RPMI7951 (cell line): ENCODE measurements at regions not wholly inside any gene's neighbourhood (a gene's known extent, or its start where the extent isn't known, plus 50 kb on each side); places are given as distances from the start of the nearest gene placed in this dataset.

Experiments
- DNase-seq: peaks from one replicate; pipeline ENCODE4 v3.0.0-alpha.2; 2012; ENCODE audit warnings: low read depth

DNA sequence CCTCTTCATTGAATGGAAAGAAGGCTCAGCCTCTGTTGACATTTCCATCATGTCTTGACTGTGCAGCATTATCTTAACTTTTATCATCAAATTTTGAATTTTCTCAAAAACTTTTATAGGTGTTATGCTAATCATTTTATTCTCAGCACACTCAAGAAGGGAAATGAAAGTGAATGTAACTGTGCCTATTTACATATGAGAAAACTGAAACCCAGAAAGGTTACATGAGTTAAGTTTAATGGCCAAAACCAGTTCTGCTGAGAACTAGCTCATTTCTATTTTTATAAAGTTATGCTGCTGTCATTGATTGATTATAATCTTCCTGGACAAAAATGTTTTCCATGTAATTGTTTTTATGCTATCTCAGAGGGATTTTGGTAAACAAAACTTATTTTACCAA lies 618.8 kb upstream of the NRXN1 start:
- no peak for DNase-seq

DNA sequence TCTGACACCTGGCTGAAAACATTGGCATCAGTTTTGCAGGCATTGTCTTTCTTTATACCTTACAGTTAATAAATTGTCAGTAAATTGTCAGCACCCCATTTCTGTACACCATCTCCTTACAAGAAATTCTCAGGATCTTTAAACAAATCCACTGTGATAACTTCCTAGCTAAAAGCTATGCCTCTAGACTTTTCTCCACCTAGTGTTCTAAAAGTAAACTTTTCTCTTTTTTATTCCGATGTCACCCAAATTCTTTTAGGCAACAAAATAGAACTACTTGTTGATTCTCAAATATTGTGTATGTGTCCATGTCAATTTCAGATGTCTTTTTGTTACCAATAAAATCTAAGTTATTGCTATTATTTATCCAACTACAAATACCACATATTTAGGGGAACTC lies 617.4 kb upstream of the NRXN1 start:
- no peak for DNase-seq

DNA sequence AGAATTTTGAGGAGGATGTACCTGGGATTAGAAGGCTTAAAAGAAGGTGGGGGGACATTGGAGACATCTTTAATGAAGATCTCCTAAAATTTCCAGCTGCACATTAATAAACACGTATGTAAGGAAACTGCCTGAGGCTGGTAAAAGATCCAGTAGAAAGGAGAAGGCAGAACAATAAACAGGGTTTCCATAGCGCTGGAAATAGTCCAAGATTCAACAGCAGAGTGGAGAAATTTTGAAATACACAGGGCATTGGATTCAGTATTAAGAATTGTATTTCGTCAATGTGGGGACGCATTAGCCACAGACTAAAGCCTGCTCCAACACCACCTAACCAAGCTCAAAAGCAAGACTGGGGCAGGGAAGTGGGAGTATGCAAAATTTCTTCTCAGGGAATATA lies 606.9 kb upstream of the NRXN1 start:
- no peak for DNase-seq

GRCh38 chr2:51633073-51633472 lies 601.1 kb upstream of the NRXN1 start:
- no peak for DNase-seq

- no peak for DNase-seq
Measured at GRCh38 chr2:51629406-51629805, 597.5 kb upstream of the NRXN1 start.

- no peak for DNase-seq
Measured at GRCh38 chr2:51628917-51629316, 597.0 kb upstream of the NRXN1 start.

DNA sequence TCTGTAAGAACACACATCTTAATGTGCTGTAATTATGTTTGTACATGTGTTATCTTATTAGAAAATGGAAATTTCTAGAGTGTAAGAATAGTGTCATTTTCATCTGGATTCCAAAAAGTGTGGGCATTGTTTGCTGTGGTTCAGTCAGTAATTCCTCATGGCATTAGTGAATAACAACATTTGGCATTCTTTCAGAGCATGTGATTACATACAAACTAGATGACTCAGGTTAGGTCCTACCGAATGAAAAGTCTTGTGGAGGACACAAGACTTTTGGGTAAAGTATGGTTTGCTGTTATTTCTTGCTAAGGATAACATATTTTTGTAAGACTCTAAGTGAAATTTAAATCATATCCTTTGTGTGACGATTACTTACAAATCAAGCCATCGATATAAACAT lies 593.1 kb upstream of the NRXN1 start:
- DNase-seq = no peak

DNA sequence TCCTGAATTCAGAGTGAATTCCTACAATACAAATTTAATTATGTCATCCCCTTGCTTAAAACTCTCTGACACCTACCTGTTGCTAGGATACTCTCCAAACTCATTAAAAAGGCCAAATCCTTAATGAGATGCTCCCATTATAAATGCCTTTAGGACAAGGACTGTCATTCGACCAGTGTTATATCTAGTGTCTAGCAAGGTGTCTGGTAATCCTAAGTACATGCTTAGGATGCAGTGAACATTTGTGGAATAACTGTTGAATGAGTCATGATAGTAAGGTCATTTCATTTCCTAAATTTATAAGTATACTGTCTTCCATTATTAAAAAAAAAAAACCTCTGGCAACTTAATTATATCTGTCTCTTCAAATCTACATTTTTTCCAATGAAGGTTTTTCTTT lies 588.9 kb upstream of the NRXN1 start:
- no peak for DNase-seq

GRCh38 chr2:51619961-51620360 lies 588.0 kb upstream of the NRXN1 start:
- DNase-seq = no peak

DNA sequence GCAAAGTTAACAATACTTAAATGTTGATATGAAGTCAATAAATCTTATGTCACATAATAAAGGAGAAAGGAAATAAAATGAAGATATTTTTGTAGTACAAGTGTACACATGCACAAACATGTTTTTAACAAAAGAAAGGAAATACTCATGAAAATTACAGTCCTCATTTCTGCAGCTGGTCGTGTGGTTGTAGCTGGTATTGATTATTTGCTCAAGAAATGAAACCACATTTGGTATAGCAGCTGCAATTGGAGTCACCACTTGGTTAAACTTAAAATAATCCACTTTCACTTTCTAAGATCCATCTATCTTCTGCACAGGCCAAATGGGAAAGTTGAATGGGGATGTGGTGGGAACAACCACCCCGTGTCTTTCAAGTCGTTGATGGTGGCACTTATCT lies 580.5 kb upstream of the NRXN1 start:
- DNase-seq = no peak

DNA sequence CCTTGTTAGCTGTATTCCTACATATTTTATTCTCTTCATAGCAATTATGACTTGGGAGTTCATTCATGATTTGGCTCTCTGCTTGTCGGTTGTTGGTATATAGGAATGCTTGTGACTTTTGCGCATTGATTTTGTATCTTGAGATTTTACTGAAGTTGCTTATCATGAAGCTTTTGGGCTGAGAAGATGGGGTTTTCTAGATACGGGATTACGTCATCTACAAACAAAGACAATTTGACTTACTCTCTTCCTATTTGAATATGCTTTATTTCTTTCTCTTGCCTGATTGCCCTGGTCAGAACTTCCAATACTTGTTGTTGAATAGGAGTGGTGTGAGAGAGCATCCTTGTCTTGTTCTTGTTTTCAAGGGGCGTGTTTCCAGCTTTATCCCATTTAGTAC lies 569.8 kb upstream of the NRXN1 start:
- DNase-seq = no peak

GRCh38 chr2:51597086-51597485 lies 565.2 kb upstream of the NRXN1 start:
- no peak for DNase-seq

DNA sequence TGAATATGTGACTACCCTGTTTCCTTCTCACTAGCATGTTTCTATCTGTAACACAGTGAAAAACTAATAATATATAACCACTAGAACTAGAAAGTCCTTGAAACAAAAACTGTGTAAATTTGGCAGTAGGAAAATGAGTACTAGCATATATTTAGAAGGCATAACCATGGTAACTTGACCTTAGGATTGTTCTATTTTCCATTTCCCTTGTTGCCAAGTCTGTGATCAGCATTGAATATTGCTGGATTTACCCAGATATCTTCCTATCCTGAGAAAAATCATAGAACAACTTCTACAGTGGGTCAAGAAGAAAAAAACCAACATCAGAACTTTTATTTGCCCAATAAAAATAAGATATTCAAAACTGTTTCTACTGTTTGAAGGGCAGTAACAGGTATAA lies 563.9 kb upstream of the NRXN1 start:
- DNase-seq = no peak

DNA sequence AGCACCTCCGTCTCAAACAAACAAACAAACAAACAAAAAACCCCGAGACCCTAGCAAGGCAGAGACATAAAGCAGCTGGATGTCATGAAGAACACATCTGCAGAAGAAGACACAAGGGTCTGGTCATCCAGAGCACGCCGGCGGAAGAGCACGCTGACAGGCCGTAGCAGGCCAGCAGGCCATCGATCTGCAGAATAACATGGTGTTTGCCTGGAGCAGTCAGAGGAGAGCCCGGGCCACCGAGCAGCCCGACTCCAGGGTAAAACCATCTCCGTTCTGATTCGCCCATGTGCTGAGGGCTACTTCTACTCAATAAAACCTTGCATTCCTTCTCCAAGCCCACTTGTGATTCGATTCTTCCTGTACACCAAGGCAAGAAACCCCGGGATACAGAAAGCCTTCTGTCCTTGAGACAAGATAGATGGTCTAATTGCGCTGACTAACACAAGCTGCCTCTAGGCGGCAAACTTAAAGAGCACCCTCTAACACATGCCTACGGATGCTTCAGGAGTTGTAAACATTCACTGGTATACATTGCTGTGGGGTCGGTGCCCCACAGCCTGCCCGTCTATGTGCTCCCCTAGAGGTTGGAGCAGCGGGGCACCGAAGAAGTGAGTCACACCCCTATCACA lies 549.8 kb upstream of the NRXN1 start:
- peak; percentile 1 for DNase-seq

GRCh38 chr2:51579412-51579811 lies 547.5 kb upstream of the NRXN1 start:
- no peak for DNase-seq

DNA sequence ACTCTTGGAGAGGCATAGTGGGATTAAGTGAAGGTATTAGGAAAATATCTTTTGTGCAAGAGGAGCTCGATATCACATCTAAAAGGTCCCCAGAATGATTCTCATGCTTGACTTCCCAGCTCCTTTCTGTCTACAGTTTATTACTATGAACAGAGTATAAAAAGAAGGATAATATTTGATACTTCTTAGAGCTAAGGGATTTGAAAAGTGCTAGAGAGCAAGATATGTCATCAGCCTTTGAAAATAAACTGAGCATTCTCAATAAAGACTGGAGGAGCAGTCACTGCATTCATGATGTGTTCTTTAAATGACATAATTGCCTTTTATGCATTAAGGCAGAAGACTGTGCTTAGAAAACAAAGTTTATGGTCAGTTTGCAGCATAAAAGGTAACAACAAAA lies 543.2 kb upstream of the NRXN1 start:
- DNase-seq = no peak

DNA sequence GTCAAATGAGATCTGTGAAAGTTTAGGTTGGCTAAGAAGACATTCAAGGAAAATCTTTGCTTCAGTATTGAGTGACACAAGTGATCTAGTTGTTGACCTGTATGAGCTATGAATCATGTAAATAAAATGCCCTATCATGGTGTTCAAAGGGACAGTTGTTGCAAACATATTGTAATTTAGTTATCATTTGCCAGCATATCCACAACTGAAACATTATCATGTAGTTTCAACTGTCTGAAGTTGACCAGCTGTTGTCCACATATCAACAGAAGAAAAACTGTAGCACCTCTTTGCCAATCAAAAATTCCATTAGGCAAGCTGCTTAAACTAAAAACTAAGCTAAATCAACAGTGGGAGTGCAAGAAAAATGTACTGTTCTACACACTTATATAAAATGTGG lies 527.1 kb upstream of the NRXN1 start:
- DNase-seq = no peak

GRCh38 chr2:51553476-51553875 lies 521.5 kb upstream of the NRXN1 start:
- DNase-seq = no peak

DNA sequence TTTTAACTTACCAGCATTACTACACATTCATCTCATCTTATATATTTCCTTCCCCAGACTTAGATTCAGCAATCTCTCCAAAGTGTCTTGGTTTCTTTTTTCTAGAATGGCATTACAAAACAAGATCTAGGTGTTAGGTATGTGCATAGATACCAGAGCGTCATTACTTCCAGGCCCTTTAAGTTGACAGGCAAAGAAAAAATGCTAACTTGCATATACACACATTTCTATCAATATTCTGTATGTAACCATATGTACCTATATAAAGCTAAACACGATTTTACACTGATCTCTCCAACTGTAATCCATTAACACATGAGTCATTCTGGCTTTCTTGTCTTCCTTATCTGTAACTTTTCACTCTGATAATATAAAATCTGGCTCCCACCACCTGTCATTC lies 503.8 kb upstream of the NRXN1 start:
- no peak for DNase-seq

GRCh38 chr2:51534166-51534565 lies 502.2 kb upstream of the NRXN1 start:
- no peak for DNase-seq

GRCh38 chr2:51528156-51528555 lies 496.2 kb upstream of the NRXN1 start:
- DNase-seq = no peak

- DNase-seq = no peak
Measured at GRCh38 chr2:51526766-51527165, 494.8 kb upstream of the NRXN1 start.

GRCh38 chr2:51516667-51517066 lies 484.7 kb upstream of the NRXN1 start:
- DNase-seq = no peak

GRCh38 chr2:51511002-51511401 lies 479.1 kb upstream of the NRXN1 start:
- no peak for DNase-seq

DNA sequence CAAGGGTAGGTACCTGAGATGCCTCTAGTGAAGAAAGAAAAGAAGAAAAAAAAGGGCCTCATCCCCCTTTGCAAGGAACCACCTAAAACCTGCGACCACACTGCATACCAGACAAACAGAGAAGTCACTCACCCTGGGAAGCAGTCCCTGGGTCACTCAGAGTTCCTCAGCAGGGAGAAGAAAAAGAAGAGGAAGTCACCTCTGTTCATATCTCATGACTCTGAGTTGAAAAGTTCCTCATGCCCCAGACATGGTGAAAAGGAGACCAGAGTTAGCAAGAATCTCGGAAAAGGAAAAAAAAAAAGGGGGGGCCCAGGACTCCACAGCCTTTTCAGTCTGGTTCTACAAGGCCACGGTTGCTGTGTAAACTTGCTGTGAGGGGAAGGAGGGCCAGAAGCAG lies 478.4 kb upstream of the NRXN1 start:
- no peak for DNase-seq
